Activated naive CD8-positive, alpha-beta T cell treated with anti-CD3 and anti-CD28 coated beads, Interleukin-2, amount 50 U/mL, for 24 hours (primary cell): ENCODE measurements at regions not wholly inside any gene's neighbourhood (a gene's known extent, or its start where the extent isn't known, plus 50 kb on each side); places are given as distances from the start of the nearest gene placed in this dataset.

Experiments used
- ATAC-seq: fragments of 150-1000 bp; cut with Tn5 transposase; one replicate; pipeline ENCODE4 v1.10.0; 2021
- DNase-seq: peaks from one replicate; pipeline ENCODE4 v3.0.0; 2021
- H3K27ac Mint-ChIP-seq: one replicate; pipeline ENCODE4 v1.8.0; 2021; ENCODE audit warnings: mild to moderate bottlenecking, mixed read lengths
- H3K27me3 Mint-ChIP-seq: one replicate; pipeline ENCODE4 v1.8.0; 2021; ENCODE audit warnings: mixed read lengths
- H3K36me3 Mint-ChIP-seq: one replicate; pipeline ENCODE4 v1.8.0; 2021; ENCODE audit warnings: low read depth, mixed read lengths
- H3K4me1 Mint-ChIP-seq: one replicate; pipeline ENCODE4 v1.8.0; 2021; ENCODE audit warnings: mixed read lengths
- H3K4me3 Mint-ChIP-seq: one replicate; pipeline ENCODE4 v1.8.0; 2021; ENCODE audit warnings: mild to moderate bottlenecking, moderate library complexity, mixed read lengths
- H3K9me3 Mint-ChIP-seq: one replicate; pipeline ENCODE4 v1.8.0; 2021; ENCODE audit warnings: mixed read lengths

DNA sequence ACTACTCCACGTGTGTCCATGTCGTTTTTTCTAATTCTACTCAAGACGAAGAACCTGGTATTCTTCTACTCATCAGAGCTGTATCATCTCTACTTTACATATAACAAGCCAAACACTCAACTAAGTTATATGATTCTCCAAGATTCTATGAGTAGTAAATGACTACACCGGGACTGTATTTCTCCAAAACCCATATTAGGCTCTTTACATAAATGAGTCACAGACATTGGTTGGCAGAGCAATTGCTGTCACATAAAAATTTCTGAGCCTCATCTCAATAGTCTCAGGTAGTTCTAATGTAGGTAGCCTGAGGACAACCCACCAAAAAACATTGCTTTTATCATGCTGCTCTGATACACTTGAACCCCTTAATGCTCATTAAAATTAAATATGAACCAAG lies 1092.3 kb upstream of the NXPH2 start:
- Mint-ChIP-seq H3K36me3 (no peaks in the 10 kb centered on the region), H3K27ac (no peak overlapping the region)

DNA sequence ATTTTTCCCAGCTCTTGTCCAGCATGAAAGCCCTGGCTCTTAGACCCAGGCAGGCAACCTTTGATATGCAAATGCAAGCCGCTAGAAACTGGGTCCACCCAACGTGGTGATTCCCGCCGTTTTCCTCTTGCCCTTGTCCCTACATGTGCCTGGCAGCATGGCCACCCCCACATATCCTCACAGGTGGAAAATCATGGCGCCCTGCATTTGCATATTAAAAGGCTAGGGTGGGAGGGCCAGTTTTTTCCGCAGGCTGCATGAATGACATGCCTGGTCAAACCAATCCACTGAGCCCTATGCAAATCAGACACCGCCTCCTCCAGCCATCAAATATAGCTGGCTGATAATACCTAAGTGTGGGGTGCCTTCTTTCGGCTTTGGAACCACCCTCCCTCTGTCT lies 1091.8 kb upstream of the NXPH2 start:
- Mint-ChIP-seq H3K36me3 (no peaks in the 10 kb centered on the region), H3K4me1 (no peaks in the 10 kb centered on the region), H3K4me3 (no peak overlapping the region), H3K27me3 (no peaks in the 10 kb centered on the region), H3K9me3 (peaks cover 10% of the 10 kb centered on the region), H3K27ac (no peak overlapping the region)
- no peak for ATAC-seq
- no peak for DNase-seq

More for the DNA sequence above, 1092.3 kb upstream of the NXPH2 start:
- ATAC-seq: no peak
- H3K4me3 Mint-ChIP-seq: no peak overlapping the region
- peaks cover 14% of the 10 kb centered on the region for H3K9me3 Mint-ChIP-seq
- DNase-seq: no peak
- H3K27me3 Mint-ChIP-seq: no peaks in the 10 kb centered on the region
- H3K4me1 Mint-ChIP-seq: no peaks in the 10 kb centered on the region

DNA sequence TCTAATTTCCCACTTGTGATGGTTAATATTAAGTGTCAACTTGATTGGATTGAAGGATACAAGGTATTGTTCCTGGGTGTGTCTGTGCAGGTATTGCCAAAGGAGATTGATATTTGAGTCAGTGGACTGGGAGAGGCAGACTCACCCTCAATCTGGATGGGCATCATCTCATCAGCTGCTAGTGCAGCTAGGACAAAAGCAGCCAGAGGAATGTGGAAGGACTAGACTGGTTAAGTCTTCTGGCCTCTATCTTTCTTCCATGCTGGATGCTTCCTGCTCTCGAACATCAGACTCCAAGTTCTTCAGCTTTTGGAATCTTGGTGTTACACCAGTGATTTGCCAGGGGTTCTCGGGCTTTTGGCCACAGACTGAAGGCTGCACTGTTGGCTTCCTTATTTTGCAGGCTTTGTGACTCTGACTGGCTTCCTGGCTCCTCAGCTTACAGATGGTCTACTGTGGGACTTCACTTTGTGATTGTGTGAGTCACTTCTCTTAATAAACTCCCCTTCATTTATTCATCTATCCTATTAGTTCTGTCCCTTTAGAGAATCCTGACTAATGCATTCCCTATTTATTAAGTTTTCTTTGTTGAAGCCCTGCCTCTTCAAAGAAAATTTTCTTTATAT lies 1087.5 kb upstream of the NXPH2 start:
- H3K9me3 Mint-ChIP-seq: peaks cover 16% of the 10 kb centered on the region
- H3K27me3 Mint-ChIP-seq: no peaks in the 10 kb centered on the region
- H3K4me1 Mint-ChIP-seq: no peaks in the 10 kb centered on the region
- DNase-seq (no peak), ATAC-seq (no peak)
- H3K36me3 Mint-ChIP-seq: no peaks in the 10 kb centered on the region
- H3K27ac Mint-ChIP-seq: no peak overlapping the region
- H3K4me3 Mint-ChIP-seq: no peak overlapping the region

DNA sequence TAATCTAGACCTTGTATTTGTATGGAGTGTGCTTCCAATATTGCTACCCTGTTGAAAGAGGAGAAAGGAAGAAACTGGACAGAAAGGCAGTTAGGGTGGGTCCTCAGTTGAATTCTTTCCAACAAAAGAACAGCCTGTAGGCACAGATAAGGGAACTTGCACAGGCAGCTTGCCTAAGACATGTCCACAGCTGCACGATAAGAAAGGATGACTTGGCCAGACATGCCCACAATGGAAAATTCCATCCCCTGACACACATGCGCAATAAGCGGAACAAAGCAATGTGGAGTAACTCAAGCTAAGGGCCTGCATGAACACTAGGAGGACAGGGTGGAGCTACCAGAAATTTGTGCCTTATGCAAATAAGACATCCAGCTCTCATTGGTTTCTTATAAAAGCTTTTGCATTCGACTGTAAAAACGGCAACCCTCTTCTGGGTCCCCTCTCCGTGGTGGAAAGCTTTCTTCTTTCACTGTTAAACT lies 1084.7 kb upstream of the NXPH2 start:
- Mint-ChIP-seq H3K27me3 (no peaks in the 10 kb centered on the region), H3K36me3 (no peaks in the 10 kb centered on the region), H3K9me3 (peaks cover 27% of the 10 kb centered on the region), H3K27ac (no peak overlapping the region), H3K4me1 (no peaks in the 10 kb centered on the region), H3K4me3 (no peak overlapping the region)
- ATAC-seq: no peak
- DNase-seq: no peak

DNA sequence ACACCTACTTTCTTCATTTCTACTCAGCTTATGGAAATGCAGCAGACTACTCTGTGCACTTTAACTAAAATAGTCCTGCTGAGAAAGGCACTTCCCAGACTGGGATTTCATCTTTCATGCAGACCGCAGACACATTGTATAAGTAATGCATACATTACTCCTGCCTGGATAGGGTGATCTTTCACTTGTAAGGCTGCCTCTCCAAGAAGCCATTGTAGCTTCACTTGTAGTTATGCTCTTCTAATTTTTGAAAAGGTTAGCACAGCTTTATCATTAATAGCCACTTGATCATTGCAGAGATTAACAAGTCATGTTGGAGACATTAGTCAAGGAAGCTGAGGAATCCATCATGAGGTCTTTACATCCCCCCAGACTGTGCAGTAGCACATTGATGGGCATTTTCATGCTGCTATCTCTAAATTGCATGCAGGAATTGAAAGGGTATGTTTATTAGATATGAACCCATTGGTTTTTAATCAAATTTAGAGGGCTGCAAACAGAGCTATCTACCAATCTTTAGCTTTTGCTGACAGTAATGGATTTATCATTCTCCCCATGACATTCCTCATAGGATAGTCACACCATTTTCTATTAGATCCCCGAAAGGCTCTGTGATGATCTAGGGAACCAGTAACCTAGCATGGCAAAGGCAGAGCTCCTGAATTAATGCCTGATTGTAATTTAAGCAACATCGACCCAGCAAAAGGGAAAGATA lies 1074.7 kb upstream of the NXPH2 start:
- Mint-ChIP-seq H3K36me3 (no peaks in the 10 kb centered on the region), H3K9me3 (peaks cover 10% of the 10 kb centered on the region), H3K4me3 (no peak overlapping the region), H3K27ac (no peak overlapping the region), H3K4me1 (no peaks in the 10 kb centered on the region), H3K27me3 (no peaks in the 10 kb centered on the region)
- no peak for DNase-seq
- ATAC-seq: no peak

DNA sequence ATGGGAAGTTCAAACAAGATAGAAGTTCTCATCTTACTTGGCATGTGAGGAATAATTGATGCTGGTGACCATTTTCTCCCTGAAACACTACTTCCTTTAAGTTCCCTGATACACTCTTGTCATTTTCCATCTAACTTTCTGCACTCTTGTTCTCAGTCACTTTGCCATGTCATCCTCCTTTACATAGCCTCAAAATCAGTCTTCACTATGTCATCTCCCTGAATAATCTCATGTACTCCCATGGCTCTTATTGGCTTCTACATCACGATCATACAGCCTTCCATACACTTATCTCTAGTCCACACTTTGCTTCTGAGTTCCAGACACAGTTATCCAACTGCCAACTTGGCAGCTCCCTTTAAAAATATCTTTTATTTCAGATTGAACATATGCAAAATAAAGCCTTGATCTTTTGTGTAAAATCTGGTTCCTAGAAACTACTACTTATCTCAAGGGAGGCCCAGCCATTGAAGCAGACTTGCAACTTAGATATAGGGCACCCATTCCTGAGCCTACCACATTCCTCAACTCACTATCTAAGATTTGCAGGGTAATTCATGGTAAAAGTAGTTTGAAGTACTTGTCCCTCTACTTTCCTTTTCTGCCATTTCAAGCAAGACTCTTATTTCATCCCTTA lies 1070.2 kb upstream of the NXPH2 start:
- Mint-ChIP-seq H3K27me3 (no peaks in the 10 kb centered on the region), H3K9me3 (peaks cover 10% of the 10 kb centered on the region), H3K27ac (no peak overlapping the region), H3K36me3 (no peaks in the 10 kb centered on the region), H3K4me1 (no peaks in the 10 kb centered on the region), H3K4me3 (no peak overlapping the region)
- no peak for DNase-seq
- no peak for ATAC-seq

DNA sequence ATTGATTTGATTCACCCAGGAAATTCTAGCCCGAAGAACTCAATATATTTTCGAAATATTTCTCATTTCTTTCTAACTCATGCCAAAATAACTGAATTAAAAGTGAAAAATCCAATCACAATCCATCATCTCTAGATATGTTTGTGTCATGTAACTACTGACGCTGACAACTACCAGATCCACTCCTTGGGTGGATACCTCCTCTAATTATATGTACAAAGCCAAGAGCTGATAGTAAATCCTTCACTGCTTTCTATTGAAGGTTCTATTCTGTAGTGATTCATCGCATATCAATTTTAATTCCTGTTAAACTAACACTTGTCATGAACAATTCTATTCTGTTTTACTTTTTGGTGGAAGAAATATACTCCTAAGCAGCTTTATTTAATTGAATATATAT lies 1056.6 kb upstream of the NXPH2 start:
- no peaks in the 10 kb centered on the region for H3K27me3 Mint-ChIP-seq
- H3K9me3 Mint-ChIP-seq: peaks cover 20% of the 10 kb centered on the region
- ATAC-seq: no peak
- H3K36me3 Mint-ChIP-seq: no peaks in the 10 kb centered on the region
- DNase-seq: no peak
- H3K4me1 Mint-ChIP-seq: no peaks in the 10 kb centered on the region
- H3K4me3 Mint-ChIP-seq: no peak overlapping the region
- no peak overlapping the region for H3K27ac Mint-ChIP-seq

DNA sequence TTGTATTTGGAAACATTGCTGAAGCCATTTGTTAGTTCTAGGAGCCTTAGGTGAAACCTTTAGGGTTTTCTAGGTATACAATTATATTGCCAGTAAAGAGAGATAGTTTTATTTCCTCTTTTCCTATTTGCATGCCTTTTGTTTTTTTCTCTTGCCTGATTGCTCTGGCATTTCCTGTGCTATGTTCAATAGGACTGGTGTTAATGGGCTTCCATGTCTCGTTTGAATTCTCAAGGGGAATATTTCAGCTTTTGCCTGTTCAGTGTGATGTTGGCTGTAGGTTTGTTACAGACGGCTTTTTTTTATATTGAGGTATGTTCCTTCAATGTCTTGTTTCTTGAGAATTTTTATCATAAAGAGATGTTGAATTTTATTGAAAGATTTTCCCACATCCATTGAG lies 1054.9 kb upstream of the NXPH2 start:
- no peak for DNase-seq
- H3K27me3 Mint-ChIP-seq: no peaks in the 10 kb centered on the region
- peaks cover 12% of the 10 kb centered on the region for H3K9me3 Mint-ChIP-seq
- no peak overlapping the region for H3K27ac Mint-ChIP-seq
- no peak for ATAC-seq
- no peak overlapping the region for H3K4me3 Mint-ChIP-seq
- peaks cover 1% of the 10 kb centered on the region for H3K36me3 Mint-ChIP-seq
- no peaks in the 10 kb centered on the region for H3K4me1 Mint-ChIP-seq

DNA sequence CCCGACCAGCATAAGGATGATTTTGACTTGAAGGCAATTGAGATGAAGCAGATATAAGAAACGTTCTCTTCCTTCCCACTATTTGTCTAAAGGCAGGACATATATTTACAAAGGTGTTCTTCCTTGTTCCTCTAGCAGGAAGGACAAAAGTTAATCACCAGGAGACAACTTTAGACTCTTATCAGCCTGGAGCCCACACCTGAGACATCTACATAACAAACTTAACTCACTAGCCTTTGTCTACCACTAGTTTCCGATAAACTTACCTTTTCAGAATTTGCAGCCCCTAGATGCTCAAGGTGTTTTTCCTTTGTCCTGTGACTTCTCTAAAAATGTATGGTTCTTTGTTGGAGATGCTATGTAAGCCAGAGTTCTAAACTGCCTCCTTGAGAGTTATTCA lies 1047.8 kb upstream of the NXPH2 start:
- no peak for DNase-seq
- peaks cover 1% of the 10 kb centered on the region for H3K9me3 Mint-ChIP-seq
- no peaks in the 10 kb centered on the region for H3K27me3 Mint-ChIP-seq
- no peak overlapping the region for H3K4me3 Mint-ChIP-seq
- H3K36me3 Mint-ChIP-seq: peaks cover 1% of the 10 kb centered on the region
- H3K27ac Mint-ChIP-seq: no peak overlapping the region
- no peak for ATAC-seq
- no peaks in the 10 kb centered on the region for H3K4me1 Mint-ChIP-seq

DNA sequence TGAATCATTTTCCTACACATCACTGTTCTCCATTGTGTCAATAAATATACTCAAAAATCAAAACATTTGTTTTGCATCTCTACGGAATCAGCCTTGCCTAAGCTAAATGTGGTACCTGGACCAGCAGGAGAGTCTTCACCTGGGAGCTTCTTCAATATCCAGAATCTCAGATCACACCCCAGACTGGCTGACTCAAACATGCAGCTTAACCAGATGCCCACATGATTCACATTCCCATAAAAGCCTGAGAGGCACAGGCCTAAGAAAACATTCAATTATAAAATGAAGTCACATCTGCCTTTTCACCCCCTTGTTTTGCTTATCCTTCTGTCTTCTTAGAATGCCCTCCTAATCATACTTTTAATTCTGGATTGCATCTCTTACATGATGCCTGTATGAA lies 1045.5 kb upstream of the NXPH2 start:
- ATAC-seq (no peak), DNase-seq (no peak)
- no peak overlapping the region for H3K27ac Mint-ChIP-seq
- H3K27me3 Mint-ChIP-seq: no peaks in the 10 kb centered on the region
- no peaks in the 10 kb centered on the region for H3K4me1 Mint-ChIP-seq
- H3K4me3 Mint-ChIP-seq: no peak overlapping the region
- H3K36me3 Mint-ChIP-seq: no peaks in the 10 kb centered on the region
- peaks cover 6% of the 10 kb centered on the region for H3K9me3 Mint-ChIP-seq

DNA sequence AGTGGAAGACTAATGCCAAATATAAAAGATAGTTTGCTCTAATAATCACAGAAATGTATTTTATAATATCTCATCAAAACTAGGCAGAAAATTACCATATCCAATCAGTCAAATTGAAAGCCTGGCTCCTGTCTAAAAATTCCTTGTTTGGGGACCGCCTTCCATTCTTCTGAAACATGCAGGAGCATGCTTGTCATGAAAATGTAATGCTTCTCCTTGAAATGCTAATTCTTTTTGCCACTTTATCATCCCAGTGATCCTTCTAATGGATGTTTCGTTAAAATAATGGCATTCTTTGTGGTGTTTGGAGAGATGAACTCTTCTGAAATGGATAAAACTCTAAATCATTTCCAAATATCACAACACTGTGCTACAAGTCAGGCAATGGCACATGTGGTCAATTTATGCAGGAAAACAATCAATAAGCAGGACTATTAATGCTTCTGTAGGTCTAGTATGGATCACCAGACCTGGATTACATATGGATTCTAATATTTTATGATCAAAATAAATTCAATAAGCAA lies 1039.1 kb upstream of the NXPH2 start:
- H3K36me3 Mint-ChIP-seq: no peaks in the 10 kb centered on the region
- no peaks in the 10 kb centered on the region for H3K4me1 Mint-ChIP-seq
- no peak overlapping the region for H3K27ac Mint-ChIP-seq
- DNase-seq (no peak), ATAC-seq (no peak)
- H3K9me3 Mint-ChIP-seq: peaks cover 11% of the 10 kb centered on the region
- H3K27me3 Mint-ChIP-seq: no peaks in the 10 kb centered on the region
- H3K4me3 Mint-ChIP-seq: no peak overlapping the region

DNA sequence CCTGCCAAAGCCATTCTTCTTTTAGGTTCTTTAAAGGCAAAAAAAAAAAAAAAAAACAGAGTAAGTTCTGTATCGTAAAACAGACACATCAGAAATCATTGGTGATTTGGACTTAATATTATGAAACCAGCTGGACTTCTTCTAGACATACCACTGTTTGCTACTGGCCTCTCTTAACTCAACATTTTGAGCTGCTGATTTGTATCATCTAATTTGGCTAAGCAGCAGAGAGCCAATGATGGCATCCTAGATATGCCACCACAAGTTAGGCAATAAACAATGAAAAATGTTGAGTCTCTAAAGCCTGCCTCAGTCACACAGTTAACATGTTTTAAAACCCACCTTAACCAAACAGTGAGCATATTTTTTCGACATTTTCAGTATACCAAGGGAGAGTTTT lies 1034.3 kb upstream of the NXPH2 start:
- ATAC-seq (no peak), DNase-seq (no peak)
- Mint-ChIP-seq H3K36me3 (no peaks in the 10 kb centered on the region), H3K4me1 (no peaks in the 10 kb centered on the region), H3K9me3 (peaks cover 6% of the 10 kb centered on the region), H3K27me3 (no peaks in the 10 kb centered on the region), H3K27ac (no peak overlapping the region), H3K4me3 (no peak overlapping the region)

DNA sequence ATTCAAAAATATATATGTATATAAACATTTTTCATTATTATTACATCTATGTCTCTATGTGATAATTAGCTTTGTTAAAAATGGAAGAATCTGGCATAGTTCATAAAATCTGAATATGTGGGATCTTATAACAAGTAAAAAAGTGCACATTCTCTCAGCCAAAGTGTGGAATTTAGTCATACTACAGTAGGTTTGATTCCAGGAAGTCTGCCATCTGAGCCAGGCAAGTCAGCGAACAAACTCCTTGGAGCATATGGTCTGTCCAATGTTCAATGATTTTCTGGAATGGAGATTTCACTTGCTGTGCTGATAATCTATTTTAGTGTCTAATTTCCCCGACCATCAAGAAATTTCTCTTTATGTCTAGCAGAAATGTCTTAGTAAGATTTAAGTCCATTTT lies 1033.2 kb upstream of the NXPH2 start:
- DNase-seq (no peak), ATAC-seq (no peak)
- no peaks in the 10 kb centered on the region for H3K4me1 Mint-ChIP-seq
- H3K27ac Mint-ChIP-seq: no peak overlapping the region
- no peaks in the 10 kb centered on the region for H3K27me3 Mint-ChIP-seq
- H3K4me3 Mint-ChIP-seq: no peak overlapping the region
- peaks cover 5% of the 10 kb centered on the region for H3K9me3 Mint-ChIP-seq
- no peaks in the 10 kb centered on the region for H3K36me3 Mint-ChIP-seq

DNA sequence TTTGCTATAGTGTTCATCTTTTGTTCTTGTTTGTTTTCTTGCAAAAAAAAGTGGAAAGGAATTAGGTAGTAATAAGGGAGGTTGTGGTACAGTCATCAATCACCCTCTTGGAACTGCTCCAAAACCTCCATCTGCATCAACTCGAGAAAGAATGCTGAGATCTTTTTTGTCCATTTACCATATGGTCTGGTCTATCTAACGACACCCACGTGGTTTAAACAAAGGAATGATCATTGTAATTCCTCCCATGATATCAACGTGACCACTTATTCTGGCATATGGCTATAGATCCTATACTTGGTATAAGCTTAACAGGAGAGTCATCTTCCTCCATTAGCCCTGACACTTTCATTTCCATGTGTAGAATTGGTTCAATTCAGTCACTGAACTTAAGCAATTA lies 1025.3 kb upstream of the NXPH2 start:
- Mint-ChIP-seq H3K36me3 (no peaks in the 10 kb centered on the region), H3K9me3 (peaks cover 17% of the 10 kb centered on the region), H3K27me3 (no peaks in the 10 kb centered on the region), H3K27ac (no peak overlapping the region), H3K4me3 (no peak overlapping the region), H3K4me1 (no peaks in the 10 kb centered on the region)
- DNase-seq (no peak), ATAC-seq (no peak)

DNA sequence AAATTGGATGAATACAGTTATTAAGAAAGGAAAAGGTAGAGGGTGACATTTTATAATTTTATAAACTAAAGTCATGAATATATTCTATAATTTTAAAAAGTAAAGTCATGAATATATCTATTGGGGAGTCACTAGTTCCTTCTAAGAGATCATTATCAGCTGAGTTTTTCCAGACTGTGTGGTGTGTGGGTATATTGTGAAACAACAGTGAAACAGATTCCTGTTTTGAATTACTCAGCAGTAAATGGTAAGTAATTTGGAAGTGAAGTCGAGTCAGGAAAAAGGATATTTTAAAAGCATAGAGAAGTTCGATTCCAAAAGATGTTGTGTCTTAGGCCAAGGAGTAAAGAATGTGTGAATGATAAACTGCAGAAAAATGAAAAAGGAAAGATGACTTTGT lies 1018.2 kb upstream of the NXPH2 start:
- no peak for ATAC-seq
- Mint-ChIP-seq H3K36me3 (no peaks in the 10 kb centered on the region), H3K4me1 (no peaks in the 10 kb centered on the region), H3K27ac (no peak overlapping the region), H3K4me3 (no peak overlapping the region), H3K9me3 (peaks cover 14% of the 10 kb centered on the region), H3K27me3 (no peaks in the 10 kb centered on the region)
- DNase-seq: no peak
